ENCODE measurements at regions not wholly inside any gene's neighbourhood (a gene's known extent, or its start where the extent isn't known, plus 50 kb on each side); places are given as distances from the start of the nearest gene placed in this dataset.

DNA sequence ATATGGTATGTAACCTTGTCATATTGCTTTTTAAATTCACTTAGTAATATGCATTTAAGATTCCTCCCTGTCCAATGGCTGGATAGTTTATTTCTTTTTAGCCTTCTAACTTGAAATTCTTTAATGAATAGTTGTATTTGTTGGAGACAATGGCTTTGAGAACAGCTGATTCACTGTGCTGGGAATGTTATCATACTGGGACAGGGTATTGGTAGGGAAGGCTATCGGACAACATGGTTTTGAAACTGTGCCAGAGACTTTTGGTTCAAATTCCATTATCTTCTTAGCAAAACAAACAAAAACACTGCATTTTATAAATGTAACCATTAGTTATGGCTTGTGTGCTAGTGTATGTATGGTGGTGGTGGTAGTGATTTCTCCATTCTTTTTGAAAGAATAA, 517.1 kb upstream of the ANKRD30A start:
- Histone ChIP-seq H3K4me2 (replicated peaks; ENCODE audit: low read depth, low read length, poor library complexity, severe bottlenecking) (no peak overlapping the region), H3K36me3 (replicated peaks in 1 of 2; ENCODE audit: control extremely low read depth in 1 of 2, control insufficient read depth in 1 of 2, extremely low read depth in 1 of 2, insufficient read depth in 2 of 2, low read length in 1 of 2) (no peaks in the 10 kb centered on the region), H4K20me1 (ENCODE audit: control insufficient read depth, insufficient read depth, low read length, poor library complexity, severe bottlenecking) (no peaks in the 10 kb centered on the region), H3K27me3 (replicated peaks in 1 of 4; ENCODE audit: control extremely low read depth in 1 of 4, control insufficient read depth in 3 of 4, insufficient read depth in 4 of 4, low read length in 3 of 4) (no peaks in the 10 kb centered on the region), H3K79me2 (ENCODE audit: control insufficient read depth, insufficient read depth, low read length) (no peaks in the 10 kb centered on the region), H3K27ac (ENCODE audit: low read length in 2 of 2) (no peak overlapping the region), H3K9ac (ENCODE audit: low read length) (no peak overlapping the region), H2AFZ (ENCODE audit: insufficient read depth, low read depth, low read length, poor library complexity, severe bottlenecking) (no peak overlapping the region), H3K4me1 (ENCODE audit: control insufficient read depth in 2 of 2, insufficient read depth in 2 of 2, low read length in 2 of 2) (no peaks in the 10 kb centered on the region), H3K9me3 (ENCODE audit: control extremely low read depth in 1 of 3, control insufficient read depth in 2 of 3, insufficient read depth in 1 of 3, low read length in 2 of 3) (peaks cover 0 to 2% (median 0%) of the 10 kb centered on the region in 3 donors), H3K4me3 (ENCODE audit: control extremely low read depth in 1 of 5, extremely low read depth in 1 of 5, insufficient read depth in 1 of 5, low read depth in 2 of 5, low read length in 4 of 5) (no peak overlapping the region)
- Mint-ChIP-seq H3K27me3 (no peaks in the 10 kb centered on the region), H3K4me3 (no peak overlapping the region), H3K27ac (no peak overlapping the region), H3K9me3 (ENCODE audit: insufficient read depth) (no peaks in the 10 kb centered on the region), H3K4me1 (no peaks in the 10 kb centered on the region)
- TF ChIP-seq EZH2 (IDR thresholded peaks at IDR 0.05; ENCODE audit: borderline replicate concordance, insufficient read depth, low read depth, low read length, poor library complexity, severe bottlenecking), result no peak
- TF ChIP-seq, protein P1, sequence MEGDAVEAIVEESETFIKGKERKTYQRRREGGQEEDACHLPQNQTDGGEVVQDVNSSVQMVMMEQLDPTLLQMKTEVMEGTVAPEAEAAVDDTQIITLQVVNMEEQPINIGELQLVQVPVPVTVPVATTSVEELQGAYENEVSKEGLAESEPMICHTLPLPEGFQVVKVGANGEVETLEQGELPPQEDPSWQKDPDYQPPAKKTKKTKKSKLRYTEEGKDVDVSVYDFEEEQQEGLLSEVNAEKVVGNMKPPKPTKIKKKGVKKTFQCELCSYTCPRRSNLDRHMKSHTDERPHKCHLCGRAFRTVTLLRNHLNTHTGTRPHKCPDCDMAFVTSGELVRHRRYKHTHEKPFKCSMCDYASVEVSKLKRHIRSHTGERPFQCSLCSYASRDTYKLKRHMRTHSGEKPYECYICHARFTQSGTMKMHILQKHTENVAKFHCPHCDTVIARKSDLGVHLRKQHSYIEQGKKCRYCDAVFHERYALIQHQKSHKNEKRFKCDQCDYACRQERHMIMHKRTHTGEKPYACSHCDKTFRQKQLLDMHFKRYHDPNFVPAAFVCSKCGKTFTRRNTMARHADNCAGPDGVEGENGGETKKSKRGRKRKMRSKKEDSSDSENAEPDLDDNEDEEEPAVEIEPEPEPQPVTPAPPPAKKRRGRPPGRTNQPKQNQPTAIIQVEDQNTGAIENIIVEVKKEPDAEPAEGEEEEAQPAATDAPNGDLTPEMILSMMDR (IDR thresholded peaks at IDR 0.05), result no peak
- no CpG with 5 or more reads among the region's 1 CpG for WGBS (ENCODE audit: insufficient coverage)
- intact Hi-C loops (cut with micrococcal nuclease), result no loop called here
- ChIA-PET CTCF (no interaction called here), POLR2A (no interaction called here)
- DNase-seq (no peak), ATAC-seq (ENCODE audit: low read depth) (no peak)

- no peak overlapping the region for H3K27ac Mint-ChIP-seq
- no peaks in the 10 kb centered on the region for H3K4me1 ChIP-seq (ENCODE audit: control insufficient read depth in 2 of 2, insufficient read depth in 2 of 2, low read length in 2 of 2)
- no peak overlapping the region for H3K27ac ChIP-seq (ENCODE audit: low read length in 2 of 2)
- no peaks in the 10 kb centered on the region for H3K9me3 Mint-ChIP-seq (ENCODE audit: insufficient read depth)
- no peak for ATAC-seq (ENCODE audit: low read depth)
- no CpG with 5 or more reads among the region's 5 CpGs for WGBS (ENCODE audit: insufficient coverage)
- no peaks in the 10 kb centered on the region for H3K27me3 ChIP-seq (replicated peaks in 1 of 4; ENCODE audit: control extremely low read depth in 1 of 4, control insufficient read depth in 3 of 4, insufficient read depth in 4 of 4, low read length in 3 of 4)
- H3K4me2 ChIP-seq (replicated peaks; ENCODE audit: low read depth, low read length, poor library complexity, severe bottlenecking), result no peak overlapping the region
- no peaks in the 10 kb centered on the region for H3K27me3 Mint-ChIP-seq
- H3K9me3 ChIP-seq (ENCODE audit: control extremely low read depth in 1 of 3, control insufficient read depth in 2 of 3, insufficient read depth in 1 of 3, low read length in 2 of 3), result peaks cover 0 to 2% (median 0%) of the 10 kb centered on the region in 3 donors
- no peak overlapping the region for H3K4me3 ChIP-seq (ENCODE audit: control extremely low read depth in 1 of 5, extremely low read depth in 1 of 5, insufficient read depth in 1 of 5, low read depth in 2 of 5, low read length in 4 of 5)
- ChIA-PET POLR2A (no interaction called here), CTCF (no interaction called here)
- no peaks in the 10 kb centered on the region for H3K4me1 Mint-ChIP-seq
- no peaks in the 10 kb centered on the region for H4K20me1 ChIP-seq (ENCODE audit: control insufficient read depth, insufficient read depth, low read length, poor library complexity, severe bottlenecking)
- H3K4me3 Mint-ChIP-seq, result no peak overlapping the region
- no peak overlapping the region for H2AFZ ChIP-seq (ENCODE audit: insufficient read depth, low read depth, low read length, poor library complexity, severe bottlenecking)
- intact Hi-C loops (cut with micrococcal nuclease), result no loop called here
- no peak overlapping the region for H3K9ac ChIP-seq (ENCODE audit: low read length)
- H3K79me2 ChIP-seq (ENCODE audit: control insufficient read depth, insufficient read depth, low read length), result no peaks in the 10 kb centered on the region
- TF ChIP-seq, protein P1 (IDR thresholded peaks at IDR 0.05), result no peak
- no peak for TF ChIP-seq EZH2 (IDR thresholded peaks at IDR 0.05; ENCODE audit: borderline replicate concordance, insufficient read depth, low read depth, low read length, poor library complexity, severe bottlenecking)
- no peak for DNase-seq
- H3K36me3 ChIP-seq (replicated peaks in 1 of 2; ENCODE audit: control extremely low read depth in 1 of 2, control insufficient read depth in 1 of 2, extremely low read depth in 1 of 2, insufficient read depth in 2 of 2, low read length in 1 of 2), result no peaks in the 10 kb centered on the region
These were observed 519.1 kb upstream of the ANKRD30A start for GRCh38 chr10:36606234-36606839.

All from B cell (primary cell).